ENCODE measurements at regions not wholly inside any gene's neighbourhood (a gene's known extent, or its start where the extent isn't known, plus 50 kb on each side); places are given as distances from the start of the nearest gene placed in this dataset.

DNA sequence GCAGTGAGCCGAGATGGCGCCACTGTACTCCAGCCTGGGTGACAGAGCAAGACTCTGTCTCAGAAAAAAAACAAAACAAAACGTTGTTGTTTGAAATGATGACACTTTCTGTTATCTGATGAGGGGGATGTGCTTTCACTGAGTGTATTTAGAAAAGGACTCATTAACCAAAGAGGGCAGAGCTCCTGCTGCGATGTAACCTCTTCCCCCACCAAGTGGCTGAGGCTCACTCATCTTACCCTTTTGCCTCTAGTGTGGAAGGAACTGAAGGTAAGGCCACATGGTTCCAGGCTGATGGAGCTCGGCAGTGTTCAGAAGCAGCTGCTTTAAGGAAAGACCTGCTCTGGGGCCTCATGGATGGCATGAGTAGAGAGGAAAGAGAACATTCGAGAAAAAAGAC, 105.7 kb upstream of the RUNX1 start:
- TF ChIP-seq, protein P1, sequence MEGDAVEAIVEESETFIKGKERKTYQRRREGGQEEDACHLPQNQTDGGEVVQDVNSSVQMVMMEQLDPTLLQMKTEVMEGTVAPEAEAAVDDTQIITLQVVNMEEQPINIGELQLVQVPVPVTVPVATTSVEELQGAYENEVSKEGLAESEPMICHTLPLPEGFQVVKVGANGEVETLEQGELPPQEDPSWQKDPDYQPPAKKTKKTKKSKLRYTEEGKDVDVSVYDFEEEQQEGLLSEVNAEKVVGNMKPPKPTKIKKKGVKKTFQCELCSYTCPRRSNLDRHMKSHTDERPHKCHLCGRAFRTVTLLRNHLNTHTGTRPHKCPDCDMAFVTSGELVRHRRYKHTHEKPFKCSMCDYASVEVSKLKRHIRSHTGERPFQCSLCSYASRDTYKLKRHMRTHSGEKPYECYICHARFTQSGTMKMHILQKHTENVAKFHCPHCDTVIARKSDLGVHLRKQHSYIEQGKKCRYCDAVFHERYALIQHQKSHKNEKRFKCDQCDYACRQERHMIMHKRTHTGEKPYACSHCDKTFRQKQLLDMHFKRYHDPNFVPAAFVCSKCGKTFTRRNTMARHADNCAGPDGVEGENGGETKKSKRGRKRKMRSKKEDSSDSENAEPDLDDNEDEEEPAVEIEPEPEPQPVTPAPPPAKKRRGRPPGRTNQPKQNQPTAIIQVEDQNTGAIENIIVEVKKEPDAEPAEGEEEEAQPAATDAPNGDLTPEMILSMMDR (IDR thresholded peaks at IDR 0.05) = no peak
- TF ChIP-seq POLR2A (IDR thresholded peaks at IDR 0.05) = no peak

Measured in thyroid gland (tissue), 4 donors.